ENCODE measurements at regions not wholly inside any gene's neighbourhood (a gene's known extent, or its start where the extent isn't known, plus 50 kb on each side); places are given as distances from the start of the nearest gene placed in this dataset.

DNA sequence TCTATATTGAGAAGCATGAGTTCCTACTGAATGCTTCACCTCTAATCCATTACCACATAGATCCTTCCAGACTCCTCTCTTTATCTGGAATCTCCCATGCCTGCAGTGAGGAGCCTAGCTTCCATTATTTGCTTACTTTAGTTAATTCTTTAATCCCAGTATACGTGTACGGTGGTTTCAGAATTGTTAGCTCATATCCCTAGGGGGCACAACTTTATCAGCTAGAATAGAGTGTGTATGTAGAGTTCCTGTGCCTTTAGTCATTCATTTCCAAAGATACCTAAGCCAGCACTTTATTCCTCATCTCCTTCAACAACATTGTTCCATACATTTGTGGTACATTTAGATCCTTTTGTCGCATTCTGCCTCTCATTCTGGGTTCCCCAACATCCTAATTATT, 226.0 kb downstream of the TJP1 start:
- TF ChIP-seq, protein P1, sequence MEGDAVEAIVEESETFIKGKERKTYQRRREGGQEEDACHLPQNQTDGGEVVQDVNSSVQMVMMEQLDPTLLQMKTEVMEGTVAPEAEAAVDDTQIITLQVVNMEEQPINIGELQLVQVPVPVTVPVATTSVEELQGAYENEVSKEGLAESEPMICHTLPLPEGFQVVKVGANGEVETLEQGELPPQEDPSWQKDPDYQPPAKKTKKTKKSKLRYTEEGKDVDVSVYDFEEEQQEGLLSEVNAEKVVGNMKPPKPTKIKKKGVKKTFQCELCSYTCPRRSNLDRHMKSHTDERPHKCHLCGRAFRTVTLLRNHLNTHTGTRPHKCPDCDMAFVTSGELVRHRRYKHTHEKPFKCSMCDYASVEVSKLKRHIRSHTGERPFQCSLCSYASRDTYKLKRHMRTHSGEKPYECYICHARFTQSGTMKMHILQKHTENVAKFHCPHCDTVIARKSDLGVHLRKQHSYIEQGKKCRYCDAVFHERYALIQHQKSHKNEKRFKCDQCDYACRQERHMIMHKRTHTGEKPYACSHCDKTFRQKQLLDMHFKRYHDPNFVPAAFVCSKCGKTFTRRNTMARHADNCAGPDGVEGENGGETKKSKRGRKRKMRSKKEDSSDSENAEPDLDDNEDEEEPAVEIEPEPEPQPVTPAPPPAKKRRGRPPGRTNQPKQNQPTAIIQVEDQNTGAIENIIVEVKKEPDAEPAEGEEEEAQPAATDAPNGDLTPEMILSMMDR (IDR thresholded peaks at IDR 0.05): no peak
- TF ChIP-seq, protein P2, sequence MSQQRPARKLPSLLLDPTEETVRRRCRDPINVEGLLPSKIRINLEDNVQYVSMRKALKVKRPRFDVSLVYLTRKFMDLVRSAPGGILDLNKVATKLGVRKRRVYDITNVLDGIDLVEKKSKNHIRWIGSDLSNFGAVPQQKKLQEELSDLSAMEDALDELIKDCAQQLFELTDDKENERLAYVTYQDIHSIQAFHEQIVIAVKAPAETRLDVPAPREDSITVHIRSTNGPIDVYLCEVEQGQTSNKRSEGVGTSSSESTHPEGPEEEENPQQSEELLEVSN (IDR thresholded peaks at IDR 0.05; ENCODE audit: borderline replicate concordance, low read depth): no peak
- no peak for TF ChIP-seq KDM5A (IDR thresholded peaks at IDR 0.05)
- no peak for TF ChIP-seq ESRRA (IDR thresholded peaks at IDR 0.05; ENCODE audit: borderline replicate concordance, low read length)
- no peak for TF ChIP-seq KDM1A (IDR thresholded peaks at IDR 0.05; ENCODE audit: low read depth)
- no peak for TF ChIP-seq CHD4 (IDR thresholded peaks at IDR 0.05; ENCODE audit: borderline replicate concordance)
- TF ChIP-seq CEBPB (IDR thresholded peaks at IDR 0.05): no peak
- no peak for TF ChIP-seq POLR2A (IDR thresholded peaks at IDR 0.05; ENCODE audit: low read length)
- no peak for TF ChIP-seq HOXA7 (CRISPR knock-in tag; IDR thresholded peaks at IDR 0.05)
- TF ChIP-seq, protein P3, sequence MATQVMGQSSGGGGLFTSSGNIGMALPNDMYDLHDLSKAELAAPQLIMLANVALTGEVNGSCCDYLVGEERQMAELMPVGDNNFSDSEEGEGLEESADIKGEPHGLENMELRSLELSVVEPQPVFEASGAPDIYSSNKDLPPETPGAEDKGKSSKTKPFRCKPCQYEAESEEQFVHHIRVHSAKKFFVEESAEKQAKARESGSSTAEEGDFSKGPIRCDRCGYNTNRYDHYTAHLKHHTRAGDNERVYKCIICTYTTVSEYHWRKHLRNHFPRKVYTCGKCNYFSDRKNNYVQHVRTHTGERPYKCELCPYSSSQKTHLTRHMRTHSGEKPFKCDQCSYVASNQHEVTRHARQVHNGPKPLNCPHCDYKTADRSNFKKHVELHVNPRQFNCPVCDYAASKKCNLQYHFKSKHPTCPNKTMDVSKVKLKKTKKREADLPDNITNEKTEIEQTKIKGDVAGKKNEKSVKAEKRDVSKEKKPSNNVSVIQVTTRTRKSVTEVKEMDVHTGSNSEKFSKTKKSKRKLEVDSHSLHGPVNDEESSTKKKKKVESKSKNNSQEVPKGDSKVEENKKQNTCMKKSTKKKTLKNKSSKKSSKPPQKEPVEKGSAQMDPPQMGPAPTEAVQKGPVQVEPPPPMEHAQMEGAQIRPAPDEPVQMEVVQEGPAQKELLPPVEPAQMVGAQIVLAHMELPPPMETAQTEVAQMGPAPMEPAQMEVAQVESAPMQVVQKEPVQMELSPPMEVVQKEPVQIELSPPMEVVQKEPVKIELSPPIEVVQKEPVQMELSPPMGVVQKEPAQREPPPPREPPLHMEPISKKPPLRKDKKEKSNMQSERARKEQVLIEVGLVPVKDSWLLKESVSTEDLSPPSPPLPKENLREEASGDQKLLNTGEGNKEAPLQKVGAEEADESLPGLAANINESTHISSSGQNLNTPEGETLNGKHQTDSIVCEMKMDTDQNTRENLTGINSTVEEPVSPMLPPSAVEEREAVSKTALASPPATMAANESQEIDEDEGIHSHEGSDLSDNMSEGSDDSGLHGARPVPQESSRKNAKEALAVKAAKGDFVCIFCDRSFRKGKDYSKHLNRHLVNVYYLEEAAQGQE (IDR thresholded peaks at IDR 0.05): no peak
- TF ChIP-seq NR3C1 (IDR thresholded peaks at IDR 0.05): no peak
- TF ChIP-seq EP300 (IDR thresholded peaks at IDR 0.05): no peak
